ENCODE measurements at regions not wholly inside any gene's neighbourhood (a gene's known extent, or its start where the extent isn't known, plus 50 kb on each side); places are given as distances from the start of the nearest gene placed in this dataset.

- TF ChIP-seq CTCF (IDR thresholded peaks at IDR 0.05; ENCODE audit: low read depth, low read length) (no peak), EZH2phosphoT487 (IDR thresholded peaks at IDR 0.05; ENCODE audit: low read depth) (no peak)
These were observed 546.2 kb upstream of the B3GAT1 start for GRCh38 chr11:134958336-134958640.
